Tibial nerve (tissue), 3 donors: ENCODE measurements at regions not wholly inside any gene's neighbourhood (a gene's known extent, or its start where the extent isn't known, plus 50 kb on each side); places are given as distances from the start of the nearest gene placed in this dataset.

Experiments used
- POLR2A ChIP-seq, 2 donors: fragments of 450-650 bp; IDR thresholded peaks; one replicate each; pipeline ENCODE4 v1.6.1; 2017; ENCODE audit warnings: antibody characterized with exemption in 2 of 2, mild to moderate bottlenecking in 2 of 2, moderate library complexity in 2 of 2
- TF ChIP-seq, protein P1 (sequence below), 5 experiments: fragments of 200-600 bp in 3 of 5; fragments of 450-650 bp in 2 of 5; sonication (generic) in 3 of 5; IDR thresholded peaks; one replicate each; pipeline ENCODE4 v1.5.1; 2016 to 2019; ENCODE audit warnings: antibody characterized with exemption in 5 of 5, mild to moderate bottlenecking in 3 of 5, moderate library complexity in 2 of 5

DNA sequence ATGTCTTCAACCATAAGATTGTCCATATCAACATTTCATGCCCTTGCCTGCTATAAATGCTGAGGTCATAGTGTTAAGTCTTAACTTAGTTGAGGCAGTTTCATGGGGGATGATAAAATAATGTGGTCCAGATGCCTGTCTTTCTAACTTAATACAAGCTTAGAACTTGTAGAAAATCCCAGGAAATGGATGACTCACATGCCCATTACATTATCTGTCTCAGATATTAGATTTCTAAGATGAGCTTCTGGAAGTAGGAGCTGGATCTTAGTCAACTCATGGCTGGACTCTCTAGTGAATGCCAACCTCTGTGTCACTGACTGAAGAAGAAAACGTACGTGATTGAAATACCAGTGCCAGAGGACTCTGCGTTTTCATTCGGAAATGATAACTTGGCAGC is 797.5 kb upstream of the EEF2KMT start:
- TF ChIP-seq, protein P1, sequence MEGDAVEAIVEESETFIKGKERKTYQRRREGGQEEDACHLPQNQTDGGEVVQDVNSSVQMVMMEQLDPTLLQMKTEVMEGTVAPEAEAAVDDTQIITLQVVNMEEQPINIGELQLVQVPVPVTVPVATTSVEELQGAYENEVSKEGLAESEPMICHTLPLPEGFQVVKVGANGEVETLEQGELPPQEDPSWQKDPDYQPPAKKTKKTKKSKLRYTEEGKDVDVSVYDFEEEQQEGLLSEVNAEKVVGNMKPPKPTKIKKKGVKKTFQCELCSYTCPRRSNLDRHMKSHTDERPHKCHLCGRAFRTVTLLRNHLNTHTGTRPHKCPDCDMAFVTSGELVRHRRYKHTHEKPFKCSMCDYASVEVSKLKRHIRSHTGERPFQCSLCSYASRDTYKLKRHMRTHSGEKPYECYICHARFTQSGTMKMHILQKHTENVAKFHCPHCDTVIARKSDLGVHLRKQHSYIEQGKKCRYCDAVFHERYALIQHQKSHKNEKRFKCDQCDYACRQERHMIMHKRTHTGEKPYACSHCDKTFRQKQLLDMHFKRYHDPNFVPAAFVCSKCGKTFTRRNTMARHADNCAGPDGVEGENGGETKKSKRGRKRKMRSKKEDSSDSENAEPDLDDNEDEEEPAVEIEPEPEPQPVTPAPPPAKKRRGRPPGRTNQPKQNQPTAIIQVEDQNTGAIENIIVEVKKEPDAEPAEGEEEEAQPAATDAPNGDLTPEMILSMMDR (IDR thresholded peaks at IDR 0.05) = no peak
- no peak for TF ChIP-seq POLR2A (IDR thresholded peaks at IDR 0.05)
